HCT116 (cell line): ENCODE measurements at regions not wholly inside any gene's neighbourhood (a gene's known extent, or its start where the extent isn't known, plus 50 kb on each side); places are given as distances from the start of the nearest gene placed in this dataset.

Experiments used
- ATAC-seq: fragments of 200-7000 bp; cut with Tn5 transposase; 2 replicates; pipeline ENCODE4 v1.9.1; 2020; ENCODE audit warnings: mild to moderate bottlenecking, moderate library complexity
- BruUV-seq: library from RNA; stranded (reverse); fragments of 400-500 nt; replicated peaks from 2 replicates; lab custom pipeline; 2021; lab: Mats Ljungman, UMichigan
- CTCF ChIA-PET: fragments of 300-600 bp; sonication (Branson Sonifier 250); formaldehyde crosslinking; loops from one replicate; lab custom pipeline; 2021; ENCODE audit warnings: antibody characterized with exemption; lab: Charles Lee
- POLR2A ChIA-PET: fragments of 300-600, 350-600 bp; sonication (Branson Sonifier 250); formaldehyde crosslinking; loops from one replicate; lab custom pipeline; 2021; ENCODE audit warnings: antibody characterized with exemption; lab: Charles Lee
- RAD21 ChIA-PET, 2 experiments: fragments of 300-600 bp; sonication (Branson Sonifier 250); formaldehyde crosslinking; loops; one replicate each; lab custom pipeline; 2023; ENCODE audit warnings: low total read pairs in 2 of 2; ENCODE audit not compliant: uncharacterized antibody in 2 of 2, unreplicated experiment in 2 of 2, low non-redundant PET in 1 of 2; lab: Charles Lee
- DNase-seq: peaks from one replicate; pipeline ENCODE4 v3.0.0-alpha.2; 2010; ENCODE audit warnings: low read depth, low spot score
- H2AFZ ChIP-seq: fragments of 200-600 bp; shearing (Covaris generic), sonication (generic); 2 replicates; pipeline ENCODE4 v1.6.1; 2017; ENCODE audit warnings: low read depth, mixed run types, mixed read lengths, antibody characterized with exemption, low read length; ENCODE audit not compliant: poor library complexity, severe bottlenecking
- H3K27ac ChIP-seq: 2 replicates; pipeline ENCODE4 v1.5.1; 2012; ENCODE audit warnings: low read depth, low read length
- H3K27me3 ChIP-seq: fragments of 200-600 bp; sonication (generic); 2 replicates; pipeline ENCODE4 v1.6.1; 2016; ENCODE audit warnings: mixed run types, low read length, mixed read lengths; ENCODE audit not compliant: insufficient read depth
- H3K36me3 ChIP-seq, 2 experiments: fragments of 200-500 bp in 1 of 2; fragments of 200-600 bp in 1 of 2; sonication (Bioruptor generic) in 1 of 2; sonication (generic) in 1 of 2; 2 replicates each; pipeline versions ENCODE4 v1.5.1 to v1.6.1; 2014 to 2016; ENCODE audit warnings: low read length in 2 of 2, inconsistent platforms in 1 of 2, mixed read lengths in 1 of 2, mixed run types in 1 of 2; ENCODE audit not compliant: insufficient read depth in 2 of 2, control insufficient read depth in 1 of 2
- H3K4me1 ChIP-seq, 2 experiments: fragments of 200-600 bp in 1 of 2; sonication (generic) in 1 of 2; 2 replicates each; pipeline versions ENCODE4 v1.5.1 to v1.6.1; 2012 to 2017; ENCODE audit warnings: low read length in 2 of 2, inconsistent platforms in 1 of 2, mild to moderate bottlenecking in 1 of 2, mixed read lengths in 1 of 2, mixed run types in 1 of 2, moderate library complexity in 1 of 2; ENCODE audit not compliant: insufficient read depth in 2 of 2, control insufficient read depth in 1 of 2
- H3K4me2 ChIP-seq: fragments of 200-600 bp; sonication (generic); 2 replicates; pipeline ENCODE4 v1.6.1; 2017; ENCODE audit warnings: mixed run types, low read length, mixed read lengths
- H3K4me3 ChIP-seq, 2 experiments: fragments of 200-600 bp in 1 of 2; sonication (generic) in 1 of 2; replicated peaks in 1 of 2; 2 replicates each; pipeline ENCODE4 v1.5.1; 2011 to 2016; ENCODE audit warnings: low read length in 2 of 2, control low read depth in 1 of 2, low read depth in 1 of 2, mild to moderate bottlenecking in 1 of 2, mixed read lengths in 1 of 2, mixed run types in 1 of 2
- H3K79me2 ChIP-seq: fragments of 200-600 bp; sonication (generic); 2 replicates; pipeline ENCODE4 v1.6.1; 2017; ENCODE audit warnings: mild to moderate bottlenecking, mixed run types, low read length, moderate library complexity, mixed read lengths; ENCODE audit not compliant: insufficient read depth
- H3K9ac ChIP-seq: fragments of 200-600 bp; sonication (generic); 2 replicates; pipeline ENCODE4 v1.6.1; 2016; ENCODE audit warnings: low read length, mixed read lengths
- H3K9me2 ChIP-seq: fragments of 200-600 bp; sonication (generic), shearing (Covaris generic); 2 replicates; pipeline ENCODE4 v1.6.1; 2017; ENCODE audit warnings: mixed run types, mild to moderate bottlenecking, moderate library complexity; ENCODE audit not compliant: insufficient read depth
- H3K9me3 ChIP-seq, 2 experiments: fragments of 200-500 bp in 1 of 2; fragments of 200-600 bp in 1 of 2; sonication (Bioruptor generic) in 1 of 2; sonication (generic) in 1 of 2; 2 replicates each; pipeline ENCODE4 v1.6.1; 2014 to 2017; ENCODE audit warnings: low read length in 2 of 2, mixed read lengths in 2 of 2, inconsistent platforms in 1 of 2, low read depth in 1 of 2, mild to moderate bottlenecking in 1 of 2, mixed run types in 1 of 2, moderate library complexity in 1 of 2; ENCODE audit not compliant: control insufficient read depth in 1 of 2, insufficient read depth in 1 of 2
- H4K20me1 ChIP-seq: fragments of 200-600 bp; sonication (generic), shearing (Covaris generic); 2 replicates; pipeline ENCODE4 v1.6.1; 2017; ENCODE audit warnings: mixed run types, mild to moderate bottlenecking, moderate library complexity; ENCODE audit not compliant: insufficient read depth
- ATF3 ChIP-seq: IDR thresholded peaks from 2 replicates; pipeline ENCODE4 v1.6.1; 2012
- CBX3 ChIP-seq: IDR thresholded peaks from 2 replicates; pipeline ENCODE4 v1.6.1; 2012; ENCODE audit warnings: low read depth
- EGR1 ChIP-seq: IDR thresholded peaks from 2 replicates; pipeline ENCODE4 v1.6.1; 2012; ENCODE audit warnings: low read depth
- ELF1 ChIP-seq: IDR thresholded peaks from 2 replicates; pipeline ENCODE4 v1.6.1; 2012; ENCODE audit warnings: low read depth, borderline replicate concordance
- EZH2phosphoT487 ChIP-seq: fragments of 200-600 bp; IDR thresholded peaks from 2 replicates; pipeline ENCODE4 v1.6.1; 2018; ENCODE audit warnings: antibody characterized with exemption, borderline replicate concordance
- FOSL1 ChIP-seq: IDR thresholded peaks from 2 replicates; pipeline ENCODE4 v1.6.1; 2012; ENCODE audit warnings: low read depth
- JUND ChIP-seq: IDR thresholded peaks from 2 replicates; pipeline ENCODE4 v1.6.1; 2012
- POLR2A ChIP-seq: IDR thresholded peaks from 2 replicates; pipeline ENCODE4 v1.7.0; 2011; ENCODE audit warnings: borderline replicate concordance; ENCODE audit not compliant: insufficient read depth, insufficient read length; ENCODE audit errors: extremely low read depth
- POLR2AphosphoS5 ChIP-seq: IDR thresholded peaks from 2 replicates; pipeline ENCODE4 v1.6.1; 2011; ENCODE audit warnings: mild to moderate bottlenecking, low read depth, low read length, moderate library complexity
- REST ChIP-seq: IDR thresholded peaks from 2 replicates; pipeline ENCODE4 v1.6.1; 2012; ENCODE audit warnings: low read depth
- SP1 ChIP-seq: IDR thresholded peaks from 2 replicates; pipeline ENCODE4 v1.6.1; 2012; ENCODE audit warnings: low read depth
- SRF ChIP-seq: IDR thresholded peaks from 2 replicates; pipeline ENCODE4 v1.6.1; 2012; ENCODE audit warnings: low read depth
- TCF7L2 ChIP-seq: IDR thresholded peaks from 2 replicates; pipeline ENCODE4 v1.7.0; 2011; ENCODE audit warnings: borderline replicate concordance, inconsistent platforms; ENCODE audit not compliant: insufficient read depth, insufficient read length; ENCODE audit errors: extremely low read depth
- YY1 ChIP-seq: IDR thresholded peaks from 2 replicates; pipeline ENCODE4 v1.6.1; 2011; ENCODE audit warnings: low read length, low read depth, moderate library complexity, mild to moderate bottlenecking; ENCODE audit not compliant: insufficient replicate concordance; ENCODE audit errors: extremely low read depth
- ZBTB33 ChIP-seq: IDR thresholded peaks from 2 replicates; pipeline ENCODE4 v1.6.1; 2011; ENCODE audit warnings: mild to moderate bottlenecking, low read length, moderate library complexity; ENCODE audit not compliant: insufficient replicate concordance; ENCODE audit errors: extremely low read depth
- intact Hi-C: fragments of 100-400 bp; cut with micrococcal nuclease; formaldehyde crosslinking; loops from 2 replicates; pipeline ENCODE4 v1.10.0; 2022

- CTCF ChIA-PET: no interaction called here
- Histone ChIP-seq H3K9me2 (no peaks in the 10 kb centered on the region), H3K36me3 (no peaks in the 10 kb centered on the region), H3K9ac (no peak overlapping the region), H3K4me1 (no peaks in the 10 kb centered on the region), H3K4me3 (no peak overlapping the region), H4K20me1 (no peaks in the 10 kb centered on the region), H3K27me3 (no peaks in the 10 kb centered on the region), H3K9me3 (no peaks in the 10 kb centered on the region), H3K27ac (no peak overlapping the region), H3K79me2 (no peaks in the 10 kb centered on the region), H3K4me2 (no peak overlapping the region), H2AFZ (no peak overlapping the region)
- no peak for ATAC-seq
- no TSS peak for BruUV-seq
- intact Hi-C loops: no loop called here
- RAD21 ChIA-PET: no interaction called here
- DNase-seq: no peak
- TF ChIP-seq ATF3 (no peak), SRF (no peak), TCF7L2 (no peak), FOSL1 (no peak), SP1 (no peak), JUND (no peak), YY1 (no peak), CBX3 (no peak), REST (no peak), EGR1 (no peak), POLR2A (no peak), POLR2AphosphoS5 (no peak), EZH2phosphoT487 (no peak), ZBTB33 (no peak), ELF1 (no peak)
- POLR2A ChIA-PET: no interaction called here
Observed at GRCh38 chr6:84350397-84350796, 123.0 kb upstream of the CEP162 start.
